SU-DHL-6 (cell line): ENCODE measurements at regions not wholly inside any gene's neighbourhood (a gene's known extent, or its start where the extent isn't known, plus 50 kb on each side); places are given as distances from the start of the nearest gene placed in this dataset.

Experiments
- EZH2phosphoT487 ChIP-seq: fragments of 200-600 bp; sonication (generic), shearing (Covaris generic); conservative IDR thresholded peaks from 2 replicates; pipeline ENCODE4 v1.6.1; 2018; ENCODE audit warnings: mild to moderate bottlenecking, antibody characterized with exemption, low read length, moderate library complexity, mixed read lengths
- TF ChIP-seq, protein P1 (sequence below): fragments of 200-600 bp; sonication (generic); IDR thresholded peaks from one replicate; pipeline ENCODE4 v1.5.1; 2017; ENCODE audit warnings: antibody characterized with exemption, mild to moderate bottlenecking, low read length, moderate library complexity; ENCODE audit not compliant: insufficient read depth, poor library complexity, severe bottlenecking

DNA sequence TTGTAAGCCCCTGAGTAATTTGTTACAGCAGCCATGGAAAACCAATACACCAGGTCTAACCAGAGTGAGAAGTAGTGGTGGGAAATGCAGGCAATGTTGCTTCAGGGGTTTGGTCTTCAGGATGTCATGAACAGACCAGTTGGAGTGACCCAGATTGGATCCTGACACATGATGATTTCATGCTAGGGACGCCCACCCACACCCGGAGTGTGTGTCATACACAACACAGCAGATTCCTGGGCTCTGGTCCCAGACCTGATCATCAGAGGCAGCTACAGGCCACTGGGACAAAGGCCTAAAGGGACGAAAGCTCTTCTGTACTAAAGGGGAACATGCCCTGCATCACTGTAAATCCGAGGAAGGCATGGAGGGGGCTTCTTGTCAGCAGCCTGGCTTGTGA, 194.2 kb downstream of the NSG2 start:
- TF ChIP-seq, protein P1, sequence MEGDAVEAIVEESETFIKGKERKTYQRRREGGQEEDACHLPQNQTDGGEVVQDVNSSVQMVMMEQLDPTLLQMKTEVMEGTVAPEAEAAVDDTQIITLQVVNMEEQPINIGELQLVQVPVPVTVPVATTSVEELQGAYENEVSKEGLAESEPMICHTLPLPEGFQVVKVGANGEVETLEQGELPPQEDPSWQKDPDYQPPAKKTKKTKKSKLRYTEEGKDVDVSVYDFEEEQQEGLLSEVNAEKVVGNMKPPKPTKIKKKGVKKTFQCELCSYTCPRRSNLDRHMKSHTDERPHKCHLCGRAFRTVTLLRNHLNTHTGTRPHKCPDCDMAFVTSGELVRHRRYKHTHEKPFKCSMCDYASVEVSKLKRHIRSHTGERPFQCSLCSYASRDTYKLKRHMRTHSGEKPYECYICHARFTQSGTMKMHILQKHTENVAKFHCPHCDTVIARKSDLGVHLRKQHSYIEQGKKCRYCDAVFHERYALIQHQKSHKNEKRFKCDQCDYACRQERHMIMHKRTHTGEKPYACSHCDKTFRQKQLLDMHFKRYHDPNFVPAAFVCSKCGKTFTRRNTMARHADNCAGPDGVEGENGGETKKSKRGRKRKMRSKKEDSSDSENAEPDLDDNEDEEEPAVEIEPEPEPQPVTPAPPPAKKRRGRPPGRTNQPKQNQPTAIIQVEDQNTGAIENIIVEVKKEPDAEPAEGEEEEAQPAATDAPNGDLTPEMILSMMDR: no peak
- TF ChIP-seq EZH2phosphoT487: no peak
